Suprapubic skin (tissue), 4 donors: ENCODE measurements at regions not wholly inside any gene's neighbourhood (a gene's known extent, or its start where the extent isn't known, plus 50 kb on each side); places are given as distances from the start of the nearest gene placed in this dataset.

Source experiments
- DNase-seq, 2 donors: peaks; one replicate each; pipeline ENCODE4 v3.0.0-alpha.2; 2019; ENCODE audit warnings: low spot score in 2 of 2
- H3K27ac ChIP-seq: fragments of 200-600 bp; sonication (generic); one replicate; pipeline ENCODE4 v1.5.1; 2019
- H3K27me3 ChIP-seq: fragments of 200-600 bp; sonication (generic); one replicate; pipeline ENCODE4 v1.5.1; 2019
- H3K36me3 ChIP-seq: fragments of 200-600 bp; sonication (generic); one replicate; pipeline ENCODE4 v1.5.1; 2019
- H3K4me1 ChIP-seq: fragments of 200-600 bp; sonication (generic); one replicate; pipeline ENCODE4 v1.5.1; 2019
- H3K4me3 ChIP-seq: fragments of 200-600 bp; sonication (generic); one replicate; pipeline ENCODE4 v1.5.1; 2019; ENCODE audit warnings: mild to moderate bottlenecking
- H3K9me3 ChIP-seq: fragments of 200-600 bp; sonication (generic); one replicate; pipeline ENCODE4 v1.5.1; 2019
- CTCF ChIP-seq, 2 donors: fragments of 200-600 bp in 1 of 2; fragments of 450-650 bp in 1 of 2; sonication (generic) in 1 of 2; IDR thresholded peaks; one replicate each; pipeline ENCODE4 v1.5.1; 2016 to 2019; ENCODE audit warnings: antibody characterized with exemption in 2 of 2, mild to moderate bottlenecking in 1 of 2, moderate library complexity in 1 of 2
- EP300 ChIP-seq: sonication (generic); formaldehyde crosslinking; IDR thresholded peaks from one replicate; pipeline ENCODE4 v1.6.1; 2017; ENCODE audit warnings: antibody characterized with exemption
- POLR2A ChIP-seq, 2 donors: fragments of 450-650 bp; IDR thresholded peaks; one replicate each; pipeline ENCODE4 v1.6.1; 2017; ENCODE audit warnings: antibody characterized with exemption in 2 of 2, mild to moderate bottlenecking in 2 of 2, moderate library complexity in 2 of 2
- POLR2AphosphoS5 ChIP-seq, 3 donors: sonication (generic); formaldehyde crosslinking; IDR thresholded peaks; one replicate each; pipeline ENCODE4 v1.6.1; 2017; ENCODE audit warnings: antibody characterized with exemption in 3 of 3
- WGBS: methylation state at CpG from one replicate; pipeline ENCODE4 v1.1.5; 2018; 5-methylcytosine and 5-hydroxymethylcytosine counted together

DNA sequence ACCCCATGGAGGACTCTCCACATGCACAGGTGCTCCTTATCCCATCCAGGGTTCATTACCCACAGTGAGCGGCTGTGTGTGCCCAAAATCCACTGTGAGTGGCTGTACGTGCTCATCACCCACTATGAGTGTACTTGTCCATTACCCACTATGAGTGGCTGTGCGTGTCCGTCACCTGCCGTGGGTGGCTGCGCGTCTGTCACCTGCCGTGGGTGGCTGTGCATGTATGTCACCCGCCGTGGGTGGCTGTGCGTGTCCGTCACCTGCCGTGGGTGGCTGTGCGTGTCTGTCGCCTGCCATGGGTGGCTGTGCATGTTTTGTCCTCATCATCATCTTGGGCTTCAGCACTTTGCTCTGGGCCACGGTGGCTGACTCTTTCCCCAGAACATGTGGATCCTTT lies 78.6 kb upstream of the FN1 start:
- DNase-seq: no peak
- Histone ChIP-seq H3K4me3 (no peak overlapping the region), H3K4me1 (no peaks in the 10 kb centered on the region), H3K36me3 (no peaks in the 10 kb centered on the region), H3K27me3 (no peaks in the 10 kb centered on the region), H3K27ac (no peak overlapping the region), H3K9me3 (no peaks in the 10 kb centered on the region)
- WGBS: 98% methylated on average over 16 of the region's 16 CpGs
- TF ChIP-seq CTCF (IDR thresholded peaks at IDR 0.05): no peak
- no peak for TF ChIP-seq POLR2A (IDR thresholded peaks at IDR 0.05)
- TF ChIP-seq POLR2AphosphoS5 (IDR thresholded peaks at IDR 0.05): no peak
- no peak for TF ChIP-seq EP300

DNA sequence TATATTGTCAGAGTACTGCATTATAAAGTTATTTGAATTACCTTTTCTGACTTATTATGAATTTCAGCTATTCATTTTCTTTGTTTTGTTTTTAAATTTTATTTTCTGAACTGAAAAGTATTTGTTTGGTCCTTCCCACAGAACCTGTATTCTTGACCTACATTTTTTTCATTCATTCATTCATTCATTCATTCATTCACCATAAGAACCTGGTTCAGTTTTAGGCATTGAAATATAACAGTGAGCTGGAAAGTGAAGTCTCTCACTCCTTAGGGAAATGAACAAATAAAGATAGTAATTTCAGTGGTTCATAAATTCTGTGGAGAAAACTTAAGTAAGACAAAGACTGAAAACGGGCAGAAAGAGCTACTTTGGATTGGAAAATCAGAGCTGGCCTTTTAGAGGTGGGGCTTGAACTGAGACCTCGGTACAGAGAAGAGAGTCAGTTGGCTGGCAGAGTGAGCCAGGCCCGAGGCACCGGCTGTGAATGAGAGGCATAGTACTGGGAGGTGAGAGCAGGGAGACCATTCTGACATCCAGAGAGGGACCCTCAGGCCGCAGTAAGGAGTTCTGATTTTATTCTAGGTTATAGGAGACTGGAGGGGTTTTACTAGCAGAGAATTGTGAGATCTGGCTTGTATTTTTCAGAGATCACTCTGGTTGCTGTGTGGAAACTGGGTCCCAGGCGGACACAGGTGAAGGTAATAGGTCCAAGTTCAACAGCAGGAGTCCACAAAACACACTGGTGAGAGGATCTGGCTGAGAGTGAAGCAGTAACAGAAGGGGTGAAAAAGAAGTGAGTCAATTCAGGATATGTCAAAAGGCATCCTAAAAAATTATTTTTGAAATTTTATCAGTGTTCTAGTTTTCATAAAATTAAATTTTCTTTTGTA lies 75.8 kb upstream of the FN1 start:
- Histone ChIP-seq H3K27ac (no peak overlapping the region), H3K27me3 (no peaks in the 10 kb centered on the region), H3K4me3 (no peak overlapping the region), H3K9me3 (no peaks in the 10 kb centered on the region), H3K4me1 (no peaks in the 10 kb centered on the region), H3K36me3 (no peaks in the 10 kb centered on the region)
- WGBS: 73% methylated on average over 6 of the region's 6 CpGs
- no peak for DNase-seq
- TF ChIP-seq CTCF (IDR thresholded peaks at IDR 0.05) (no peak), POLR2AphosphoS5 (IDR thresholded peaks at IDR 0.05) (no peak), EP300 (no peak), POLR2A (IDR thresholded peaks at IDR 0.05) (no peak)

GRCh38 chr2:215507836-215508235 lies 72.0 kb upstream of the FN1 start:
- 40% methylated on average over 3 of the region's 3 CpGs for WGBS
- TF ChIP-seq POLR2AphosphoS5 (IDR thresholded peaks at IDR 0.05) (no peak), POLR2A (IDR thresholded peaks at IDR 0.05) (no peak), CTCF (IDR thresholded peaks at IDR 0.05) (no peak), EP300 (no peak)
- no peaks in the 10 kb centered on the region for H3K27me3 ChIP-seq
- no peak for DNase-seq
- H3K4me1 ChIP-seq: no peaks in the 10 kb centered on the region
- no peak overlapping the region for H3K4me3 ChIP-seq
- H3K9me3 ChIP-seq: no peaks in the 10 kb centered on the region
- H3K36me3 ChIP-seq: no peaks in the 10 kb centered on the region
- no peak overlapping the region for H3K27ac ChIP-seq

- H3K9me3 ChIP-seq: no peaks in the 10 kb centered on the region
- no peak for DNase-seq
- no peak for TF ChIP-seq CTCF (IDR thresholded peaks at IDR 0.05)
- no peak for TF ChIP-seq POLR2AphosphoS5 (IDR thresholded peaks at IDR 0.05)
- no peak for TF ChIP-seq EP300
- TF ChIP-seq POLR2A (IDR thresholded peaks at IDR 0.05): no peak
- no peaks in the 10 kb centered on the region for H3K36me3 ChIP-seq
- H3K4me3 ChIP-seq: no peak overlapping the region
- H3K4me1 ChIP-seq: no peaks in the 10 kb centered on the region
- H3K27me3 ChIP-seq: no peaks in the 10 kb centered on the region
- no peak overlapping the region for H3K27ac ChIP-seq
Observed at GRCh38 chr2:215507136-215507535, 71.3 kb upstream of the FN1 start.

GRCh38 chr2:215506604-215506990 lies 70.7 kb upstream of the FN1 start:
- Histone ChIP-seq H3K36me3 (no peaks in the 10 kb centered on the region), H3K27me3 (no peaks in the 10 kb centered on the region), H3K4me1 (no peaks in the 10 kb centered on the region), H3K9me3 (no peaks in the 10 kb centered on the region), H3K4me3 (no peak overlapping the region), H3K27ac (no peak overlapping the region)
- no peak for DNase-seq
- TF ChIP-seq POLR2A (IDR thresholded peaks at IDR 0.05): no peak
- no peak for TF ChIP-seq CTCF (IDR thresholded peaks at IDR 0.05)
- TF ChIP-seq EP300: no peak
- TF ChIP-seq POLR2AphosphoS5 (IDR thresholded peaks at IDR 0.05): no peak
